ENCODE measurements at regions not wholly inside any gene's neighbourhood (a gene's known extent, or its start where the extent isn't known, plus 50 kb on each side); places are given as distances from the start of the nearest gene placed in this dataset.

DNA sequence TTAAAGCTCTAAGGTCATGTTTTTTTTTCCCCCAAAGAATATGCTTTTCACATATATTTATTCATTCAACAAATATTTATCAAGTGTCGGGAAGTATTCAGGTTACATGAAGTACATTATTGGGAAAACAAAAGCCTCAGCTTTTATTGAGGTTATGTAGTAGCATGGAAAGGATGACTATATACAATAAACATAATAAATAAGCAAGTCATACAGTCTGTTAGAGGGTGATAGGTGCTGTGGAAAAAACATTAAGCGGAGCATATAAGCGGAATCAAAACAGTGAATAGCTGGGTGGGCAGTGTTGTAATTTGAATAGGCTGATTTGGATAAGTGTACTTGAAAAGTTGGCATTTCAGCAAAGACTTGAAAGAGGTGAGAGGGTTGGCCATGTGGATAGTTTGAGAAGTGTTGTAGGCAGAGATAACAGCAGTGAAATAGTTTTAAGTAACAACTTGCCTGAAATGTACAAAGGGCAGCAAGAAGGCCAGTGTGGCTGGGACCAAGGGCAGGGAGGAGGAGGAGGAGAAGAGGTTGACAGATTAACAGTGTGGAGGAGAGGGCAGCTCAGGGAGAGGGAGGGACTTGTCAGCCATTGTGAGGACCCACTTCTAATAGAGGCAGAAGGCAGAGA is 558.7 kb downstream of the SPRY1 start:
- no peak for DNase-seq

DNA sequence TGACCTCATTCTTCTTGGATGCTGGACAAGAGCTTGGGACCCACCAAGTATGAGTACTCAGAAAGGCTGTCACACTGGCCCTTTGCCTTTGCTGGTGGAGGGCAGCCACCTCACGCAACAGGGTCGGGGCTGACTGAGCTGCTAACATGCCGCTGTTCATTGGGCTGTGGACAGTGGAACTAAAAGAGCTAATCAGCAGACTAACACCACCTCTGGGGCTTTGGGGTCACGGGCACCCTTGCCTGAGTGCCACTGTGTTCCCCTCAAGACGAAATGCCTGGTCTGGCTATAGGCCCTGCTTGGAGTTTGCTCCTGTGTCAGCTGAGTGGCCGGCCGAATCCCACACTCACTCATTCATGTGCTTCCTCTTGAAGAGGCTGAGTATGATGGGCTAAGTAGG is 559.6 kb downstream of the SPRY1 start:
- no peak for DNase-seq

DNA sequence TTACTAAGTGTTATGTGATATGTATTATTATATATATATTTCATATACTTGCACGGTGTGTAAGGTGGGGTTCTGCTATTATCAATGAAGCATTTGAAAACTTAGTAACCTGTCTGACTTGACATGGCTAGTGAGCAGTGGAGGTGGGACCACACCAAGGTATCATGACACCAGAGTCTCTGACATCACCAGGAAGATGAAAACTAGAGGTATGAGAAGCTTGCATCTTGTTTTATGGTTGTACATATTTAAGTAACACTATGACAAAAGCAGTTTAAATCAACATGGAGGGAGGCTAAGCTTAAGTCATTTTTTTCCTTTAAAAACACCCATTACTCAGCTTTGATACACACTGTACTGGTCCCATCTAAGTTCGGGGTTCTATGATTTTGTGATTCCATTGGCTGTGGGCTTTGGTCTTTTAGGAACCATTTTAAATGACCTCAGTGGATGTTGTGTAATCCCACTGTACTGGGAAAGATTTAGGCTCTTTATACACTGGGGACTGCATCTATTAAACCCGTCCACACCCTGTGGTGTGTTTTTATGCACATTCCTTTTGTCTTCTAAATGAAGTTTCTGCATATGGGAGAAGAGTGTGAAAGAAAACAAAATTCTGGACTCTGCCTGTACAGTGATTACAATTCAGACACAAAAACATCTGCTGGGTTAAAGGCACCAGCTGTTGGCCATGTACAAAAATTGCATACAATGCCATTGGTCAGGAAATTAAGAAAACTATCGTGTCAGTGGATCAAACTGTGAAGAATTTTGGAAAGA is 570.6 kb downstream of the SPRY1 start:
- no peak for DNase-seq

DNA sequence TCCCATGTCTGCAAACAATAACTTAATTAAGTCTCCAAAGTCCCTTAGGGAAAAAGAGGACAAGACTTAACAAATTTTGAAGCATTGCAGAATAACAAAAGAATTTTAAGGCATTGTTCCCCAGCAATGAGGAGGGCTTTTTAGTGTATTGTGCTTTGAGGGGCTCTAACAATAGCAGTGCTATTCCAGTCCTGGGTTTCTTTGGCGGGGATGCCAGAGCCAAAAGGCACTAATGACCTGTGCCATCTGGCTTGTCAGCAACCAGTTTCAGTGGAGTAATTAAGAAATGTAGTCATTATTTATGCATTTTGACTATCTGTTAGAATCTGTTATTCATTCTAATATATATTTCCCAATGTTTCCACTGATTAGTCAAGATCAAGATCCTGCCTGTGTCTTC is 575.4 kb downstream of the SPRY1 start:
- no peak for DNase-seq

DNA sequence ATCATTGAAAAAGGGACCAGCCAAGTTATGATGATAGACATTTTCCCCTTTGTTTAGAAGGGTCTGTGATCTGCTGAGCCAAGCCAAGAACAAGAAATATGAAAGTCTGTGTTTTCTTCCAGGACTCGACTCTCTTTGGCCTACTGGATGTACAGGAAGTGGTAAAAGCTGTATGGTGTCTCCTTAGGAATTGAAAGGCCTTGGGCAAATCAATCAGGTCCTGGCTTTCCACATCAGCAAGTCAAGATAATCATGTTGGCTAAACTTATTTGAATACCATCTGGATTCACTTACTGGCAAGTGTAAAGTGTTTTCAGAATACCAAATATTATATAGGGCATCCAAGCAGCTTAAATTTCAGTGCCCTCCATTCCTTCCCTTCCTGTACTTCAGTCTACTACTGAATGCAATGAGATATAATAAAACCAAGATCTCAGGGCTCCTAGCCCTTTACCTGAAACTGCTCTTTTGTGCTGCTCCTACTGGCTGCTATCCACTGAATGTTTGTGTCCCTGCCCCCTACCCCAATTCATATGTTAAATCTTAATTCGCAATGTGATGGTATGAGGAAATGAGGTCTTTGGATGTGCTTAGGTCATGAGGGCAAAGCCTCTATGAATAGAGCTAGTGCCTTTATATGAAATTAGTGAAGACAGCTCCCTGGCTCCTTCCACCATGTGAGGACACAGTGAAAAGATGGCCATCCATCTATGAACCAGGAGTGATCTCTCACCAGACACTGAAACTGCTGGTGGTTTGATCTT is 578.0 kb downstream of the SPRY1 start:
- DNase-seq, result no peak

DNA sequence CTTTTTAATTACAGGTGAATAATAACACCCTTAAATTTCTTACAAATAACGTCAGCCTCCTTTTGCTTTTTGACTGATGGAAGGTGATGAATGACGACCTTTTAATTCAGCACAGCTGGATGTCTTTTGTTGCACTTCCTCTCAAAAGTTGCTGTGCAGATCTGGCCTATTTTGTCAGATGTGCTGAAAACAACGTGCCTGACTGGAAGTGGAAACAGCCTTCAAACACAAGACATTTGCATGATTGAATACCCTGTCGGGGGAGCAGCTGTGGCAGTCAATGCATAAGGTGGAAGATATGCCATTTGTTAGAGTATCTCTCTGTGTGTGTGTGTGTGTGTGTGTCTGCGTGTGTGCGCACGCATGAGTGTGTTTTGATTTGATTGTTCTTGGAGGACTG is 579.7 kb downstream of the SPRY1 start:
- DNase-seq, result peak; percentile 26

DNA sequence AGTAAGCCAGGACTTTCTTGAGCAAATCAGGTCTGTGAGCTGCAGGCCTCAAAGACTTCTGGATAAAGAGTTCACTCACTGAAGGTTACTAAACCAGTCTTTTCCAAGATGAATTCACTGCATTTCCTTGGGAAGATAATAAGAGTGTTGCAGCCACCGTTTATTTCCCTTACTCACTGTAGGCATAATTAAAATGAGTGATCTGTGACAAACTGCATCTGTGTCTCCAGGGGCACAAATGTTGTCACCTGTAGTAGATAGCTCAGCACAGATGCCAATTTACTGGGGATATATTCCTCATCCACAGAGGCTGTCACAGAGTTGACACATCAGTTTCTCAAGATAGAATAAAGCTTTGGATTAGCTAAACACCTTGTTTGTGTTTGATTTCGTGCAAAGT is 580.2 kb downstream of the SPRY1 start:
- DNase-seq, result no peak

DNA sequence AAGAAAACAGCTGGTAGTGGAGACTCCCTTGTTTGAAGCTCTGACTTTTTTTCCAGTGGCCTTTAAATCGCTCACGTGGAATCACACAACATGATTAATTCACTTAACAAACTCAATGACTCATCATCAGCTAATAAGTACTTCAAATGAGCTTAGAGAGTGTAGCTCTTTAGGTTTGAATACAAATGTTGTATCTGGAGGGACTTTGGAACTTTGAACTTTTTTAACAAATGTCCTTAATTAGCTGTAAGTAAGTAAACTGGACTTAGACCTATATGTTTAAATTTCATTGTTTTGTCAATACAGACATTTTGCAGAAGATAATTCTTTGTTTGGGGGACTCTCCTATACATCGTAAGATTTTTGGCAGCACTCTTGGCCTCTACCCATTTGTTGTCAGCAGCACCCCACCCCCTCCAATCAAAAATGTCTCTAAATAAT is 581.1 kb downstream of the SPRY1 start:
- DNase-seq, result no peak

DNA sequence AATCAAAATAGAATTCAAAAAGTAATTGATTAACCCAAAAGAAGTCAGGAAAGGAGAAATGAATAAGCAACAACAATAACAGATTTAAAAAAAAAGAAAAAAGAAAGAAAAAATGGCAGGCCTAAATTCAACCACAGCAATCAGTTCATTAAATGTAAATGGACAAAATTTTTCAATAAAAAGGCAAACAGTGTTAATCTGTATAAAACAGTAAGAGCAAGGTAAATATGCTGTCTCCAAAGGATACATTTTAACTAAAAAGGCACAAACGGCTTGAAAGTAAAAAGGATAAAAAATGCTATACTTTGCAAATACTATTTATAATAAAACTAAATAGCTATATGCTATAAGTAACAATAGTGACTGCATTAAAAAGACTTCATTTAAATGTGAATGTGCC is 582.0 kb downstream of the SPRY1 start:
- DNase-seq, result no peak

DNA sequence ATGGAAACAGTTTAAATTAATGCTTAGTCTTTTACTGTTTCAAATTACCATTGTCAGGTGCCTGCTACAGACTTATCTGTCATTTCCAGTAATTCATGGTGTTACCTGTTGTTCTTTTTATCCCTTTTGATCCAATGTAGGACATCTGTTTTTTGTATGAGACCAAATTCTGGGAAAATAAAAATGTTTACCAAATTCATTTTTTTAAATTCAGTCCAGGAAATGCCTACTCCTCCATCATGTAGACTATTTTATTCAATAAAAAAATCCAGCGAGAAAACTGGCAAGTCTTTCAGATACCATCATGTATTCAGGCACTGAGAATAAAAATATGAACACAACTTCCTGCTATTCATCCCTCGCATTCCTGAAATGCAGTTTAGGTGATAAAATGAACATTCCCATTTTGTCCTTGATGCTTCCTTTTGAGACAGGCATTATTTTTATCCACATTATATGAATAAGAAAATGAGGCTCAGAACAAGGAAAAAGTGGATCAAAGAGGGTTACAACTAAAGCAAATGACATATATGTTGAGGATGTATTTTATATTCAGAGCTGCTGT is 584.2 kb downstream of the SPRY1 start:
- no peak for DNase-seq

DNA sequence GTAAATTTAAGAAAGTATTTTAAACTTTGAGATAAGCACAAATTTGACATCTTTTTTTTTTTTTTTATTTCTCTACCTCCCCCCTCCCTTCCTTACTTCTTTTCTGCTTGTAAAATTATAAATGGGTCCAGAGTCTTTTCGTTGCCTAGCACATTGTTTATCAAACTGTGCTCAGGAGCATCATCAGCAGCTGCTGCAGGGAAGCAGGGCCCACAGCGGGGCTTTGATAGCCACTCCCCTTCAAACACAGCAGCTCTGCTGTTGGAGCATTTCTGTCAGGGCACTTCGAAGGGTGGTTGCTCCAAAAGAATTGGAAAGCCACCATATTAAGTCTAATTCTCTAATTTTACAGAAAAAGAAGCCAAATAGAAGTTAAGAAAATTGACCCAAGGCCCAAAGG is 588.3 kb downstream of the SPRY1 start:
- DNase-seq, result no peak

DNA sequence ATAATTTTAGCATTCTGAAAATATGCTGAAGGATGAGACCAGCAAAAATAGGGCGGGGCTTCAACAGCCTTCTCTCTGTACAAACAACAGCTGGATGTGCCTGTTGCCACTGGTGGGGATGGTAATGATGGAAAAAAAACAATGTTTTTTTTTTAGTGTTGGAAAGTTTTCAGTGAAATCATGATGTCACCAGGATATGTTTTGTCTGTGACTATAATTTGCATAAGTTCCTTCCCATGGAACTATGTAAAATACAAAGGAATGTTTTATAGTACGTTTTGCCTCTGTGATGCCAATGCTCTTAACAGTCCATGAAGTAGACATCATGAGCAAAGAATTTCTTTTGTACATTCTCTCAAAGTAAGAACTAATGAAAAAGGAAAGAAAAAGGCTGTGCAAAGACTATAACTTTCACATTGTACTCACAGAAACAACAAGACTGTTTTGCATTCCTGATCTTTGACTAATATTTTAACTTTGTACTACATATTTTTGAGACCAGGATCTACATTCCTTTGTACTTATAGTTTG is 589.7 kb downstream of the SPRY1 start:
- DNase-seq, result no peak

DNA sequence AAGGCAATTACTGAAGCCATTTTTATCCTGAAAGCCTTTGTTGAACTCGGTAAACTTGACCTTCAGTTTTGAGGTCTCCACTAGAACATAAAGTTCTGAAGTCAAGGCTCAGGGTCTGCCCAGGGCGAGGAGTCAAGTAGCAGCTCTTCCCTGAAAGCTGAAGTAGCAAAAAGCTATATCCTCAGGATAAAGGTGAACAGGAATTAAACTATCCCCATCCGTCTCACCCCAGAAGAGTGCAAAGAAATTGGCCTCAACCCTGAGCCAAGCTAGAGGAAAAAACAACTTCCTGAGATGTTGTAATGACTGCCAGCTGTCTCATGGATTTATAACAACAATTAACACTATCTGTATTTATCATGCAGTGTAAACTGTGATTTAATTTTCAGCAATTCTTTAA is 590.8 kb downstream of the SPRY1 start:
- no peak for DNase-seq

DNA sequence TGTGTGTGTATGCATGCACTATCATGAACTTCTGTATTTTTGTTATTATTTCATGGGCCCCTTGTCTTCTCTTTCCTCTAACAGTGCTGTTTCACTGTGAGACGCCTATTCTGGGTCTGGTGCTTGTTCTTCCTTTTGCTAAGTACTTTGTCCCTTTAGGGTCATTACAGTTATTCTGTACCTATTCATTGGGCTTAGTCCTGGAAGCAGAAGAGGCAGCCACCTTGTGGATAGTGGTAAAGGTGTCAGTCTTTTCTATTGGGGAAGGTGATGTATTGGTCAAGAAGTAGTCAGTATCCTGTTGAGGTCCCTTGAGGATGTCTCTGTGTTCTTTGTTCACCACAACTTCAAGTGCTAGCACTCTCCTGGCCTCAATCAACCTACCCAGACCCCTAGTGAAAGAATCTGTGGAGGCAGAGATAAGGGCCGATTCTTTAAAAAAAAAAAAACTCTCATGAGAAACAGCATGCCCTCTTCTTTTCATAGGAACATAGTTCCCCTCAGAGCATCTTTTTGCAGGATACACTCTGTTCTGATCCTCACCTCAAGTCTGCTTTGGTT is 593.8 kb downstream of the SPRY1 start:
- DNase-seq, result no peak

DNA sequence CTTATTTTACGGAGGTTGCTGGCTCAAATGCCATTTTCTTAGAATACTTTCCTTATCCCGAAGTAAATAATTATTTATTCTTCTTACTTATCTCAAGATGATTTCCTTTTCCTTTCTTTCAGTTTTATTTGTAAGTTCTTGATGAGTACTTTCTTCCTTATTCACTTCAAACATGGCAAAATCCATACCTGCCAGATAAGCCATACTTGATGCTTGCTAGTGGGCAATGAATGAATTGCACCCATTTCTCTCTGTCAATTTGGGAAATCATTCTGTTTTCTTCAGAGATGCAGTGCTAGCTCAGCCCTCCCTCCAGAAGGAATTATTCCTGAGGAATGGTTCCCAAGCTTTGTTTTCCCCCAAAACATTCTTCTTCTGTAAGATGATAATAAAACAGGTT is 598.3 kb downstream of the SPRY1 start:
- DNase-seq, result no peak

DNA sequence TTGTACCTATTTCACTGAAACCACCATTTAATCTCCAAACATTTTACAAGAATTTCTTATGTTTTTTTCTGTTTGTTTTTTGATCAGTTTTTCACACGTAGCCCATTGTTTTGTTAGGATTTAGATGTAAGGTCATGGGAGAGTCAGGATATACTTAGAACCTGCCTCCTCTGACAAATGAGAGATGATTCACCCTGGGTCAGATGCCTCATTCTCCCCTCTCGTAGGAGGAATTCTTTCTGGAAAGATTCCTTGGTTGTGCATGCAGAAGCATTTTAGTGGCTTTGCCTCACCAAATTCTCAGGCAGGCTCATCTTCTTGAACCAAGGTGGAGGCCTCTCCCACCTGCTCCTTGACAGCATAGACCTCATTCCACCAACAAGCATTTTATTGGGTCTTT is 599.3 kb downstream of the SPRY1 start:
- DNase-seq, result no peak

DNA sequence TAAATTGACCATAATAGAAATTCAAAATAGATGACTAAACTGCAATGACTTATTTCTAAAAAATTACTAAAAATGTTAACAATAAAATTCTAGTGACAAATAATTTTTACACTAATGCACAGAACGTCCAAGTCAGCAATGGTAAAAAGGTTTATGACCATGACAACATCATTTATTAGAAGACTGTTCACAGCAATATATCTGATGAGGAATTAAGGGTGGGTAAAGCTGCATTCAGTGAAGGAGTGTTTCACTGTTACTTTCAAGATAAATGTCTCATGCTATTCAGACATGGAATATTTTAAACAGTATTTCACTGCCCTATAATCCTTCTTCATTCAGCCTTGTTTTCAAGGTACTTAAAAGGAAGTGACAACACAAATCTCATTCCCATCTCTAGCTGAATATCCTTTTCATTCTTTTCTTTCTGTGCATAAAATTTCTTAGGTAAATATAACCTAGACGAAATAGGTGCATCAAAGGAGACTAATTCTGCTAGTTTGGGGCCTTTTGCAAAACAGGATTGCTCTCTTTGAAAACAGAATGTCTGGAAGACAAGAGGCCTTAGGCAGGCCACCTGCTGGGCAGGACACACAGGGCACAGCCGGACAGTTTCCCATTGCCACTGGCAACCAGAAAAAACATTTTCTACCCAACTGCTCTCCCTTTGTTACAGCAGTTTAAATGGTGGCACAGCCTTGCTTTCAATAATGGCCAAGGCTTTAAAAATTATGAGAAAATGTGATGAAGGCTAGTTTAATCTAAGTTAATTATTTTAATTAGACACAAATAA is 600.3 kb downstream of the SPRY1 start:
- DNase-seq, result no peak

DNA sequence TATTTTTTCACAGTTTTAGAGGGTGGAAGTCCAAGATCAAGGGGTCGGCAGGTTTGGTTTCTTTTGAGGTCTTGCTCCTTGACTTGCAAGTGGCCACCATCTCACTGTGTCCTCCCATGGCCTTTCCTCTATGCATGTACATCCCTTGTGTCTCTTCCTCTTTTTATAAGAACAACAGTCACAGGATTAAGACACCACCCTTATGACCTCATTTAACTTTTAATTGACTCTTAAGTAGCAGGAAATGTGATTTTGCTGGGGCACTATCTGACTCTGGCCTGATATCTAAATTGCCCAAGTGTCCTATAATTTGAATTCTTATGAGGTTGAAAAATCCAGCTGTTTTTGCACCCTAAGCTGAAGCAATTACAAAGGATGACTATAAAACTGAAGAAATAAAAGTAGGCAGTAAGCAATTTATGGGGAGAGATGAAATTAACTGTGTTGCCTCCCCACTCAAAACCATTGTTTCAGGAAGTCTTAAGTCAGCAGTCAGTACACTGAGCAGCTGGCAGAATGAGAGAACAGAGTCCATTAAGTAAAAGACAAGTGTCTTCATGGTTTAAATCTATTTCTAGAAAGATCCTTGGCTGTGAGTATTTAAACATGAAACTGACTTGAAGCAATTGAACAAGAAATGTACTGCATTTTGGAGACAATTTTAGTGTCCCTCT is 601.3 kb downstream of the SPRY1 start:
- no peak for DNase-seq

DNA sequence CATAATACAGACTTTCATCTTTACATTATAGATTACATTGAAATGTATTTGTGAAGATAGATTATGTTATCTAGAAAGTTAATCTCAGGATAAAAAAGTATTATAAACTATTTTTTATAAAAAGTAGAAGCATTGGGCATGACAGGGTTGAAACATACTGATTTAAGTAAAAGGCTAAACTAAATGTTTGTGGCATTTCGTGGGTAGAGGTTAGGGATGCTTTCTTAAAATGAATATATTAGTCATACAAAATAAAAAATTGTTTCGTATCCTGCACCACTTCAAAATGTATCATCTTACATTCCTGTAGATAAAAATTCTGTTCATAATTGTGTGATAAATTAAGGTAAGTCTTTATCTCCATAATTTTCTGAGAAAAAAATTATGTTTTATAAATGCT is 603.6 kb downstream of the SPRY1 start:
- no peak for DNase-seq

DNA sequence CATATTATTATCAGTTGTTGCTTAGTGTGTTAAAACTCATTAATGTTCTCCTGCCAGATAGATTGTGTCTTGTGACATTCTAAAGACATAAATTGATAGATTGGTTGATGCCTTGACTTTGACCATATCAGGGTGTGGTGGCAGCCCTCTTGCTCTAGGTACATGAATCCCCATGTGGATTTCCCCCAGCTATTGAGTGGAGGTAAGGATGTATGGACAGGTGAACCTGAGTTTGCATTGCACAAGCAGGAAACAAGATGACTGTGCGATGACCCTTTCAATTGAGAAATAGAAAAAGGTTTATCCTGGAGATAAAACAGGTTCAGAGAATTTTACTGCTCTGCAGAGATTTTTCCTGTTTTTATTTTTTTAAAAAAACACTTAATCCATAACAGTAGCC is 619.2 kb downstream of the SPRY1 start:
- no peak for DNase-seq

DNA sequence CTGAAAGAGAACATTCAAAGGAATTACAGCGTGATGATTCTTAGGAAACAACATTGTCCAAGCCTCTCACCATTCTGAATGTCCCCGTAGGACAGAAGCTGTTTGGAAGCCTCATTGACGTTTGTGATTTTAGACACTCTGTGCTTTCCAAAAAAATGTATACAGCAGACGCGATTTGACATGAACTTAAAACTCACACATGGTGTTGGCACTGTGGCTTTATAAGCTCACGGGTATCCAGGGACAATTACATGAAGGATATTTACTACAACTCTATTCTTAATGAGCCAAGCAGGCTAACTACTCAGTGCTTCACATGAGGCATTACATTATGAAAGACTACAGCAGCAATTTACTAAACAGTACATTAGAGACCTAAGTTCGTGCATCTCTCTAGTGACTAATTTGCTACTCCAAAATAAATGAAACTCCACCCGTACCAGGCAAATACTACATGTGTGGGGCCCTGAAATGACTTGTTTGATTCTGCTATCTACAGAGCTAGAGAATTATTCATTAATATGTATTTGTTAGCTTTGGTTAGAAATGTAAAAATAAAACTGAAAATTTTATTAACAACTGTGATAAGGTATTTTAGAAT is 620.7 kb downstream of the SPRY1 start:
- DNase-seq, result no peak

Data from NCI-H774 (cell line).